GM13977 (cell line): ENCODE measurements at regions not wholly inside any gene's neighbourhood (a gene's known extent, or its start where the extent isn't known, plus 50 kb on each side); places are given as distances from the start of the nearest gene placed in this dataset.

Experiments used
- DNase-seq: peaks from one replicate; pipeline ENCODE4 v3.0.0; 2012; ENCODE audit warnings: low spot score
- in situ Hi-C: fragments of 300-500 bp; cut with MboI; formaldehyde crosslinking; loops from one replicate; pipeline ENCODE4 v1.12.0; 2022; ENCODE audit warnings: low sequenced_read_pairs, low pct_unique_long_range_greater_than_20kb, mixed read lengths, inconsistent platforms; ENCODE audit not compliant: unreplicated experiment
- TF ChIP-seq, protein P1 (sequence below): IDR thresholded peaks from 2 replicates; pipeline ENCODE4 v1.5.1; 2012; ENCODE audit warnings: mild to moderate bottlenecking, control low read depth; ENCODE audit not compliant: insufficient read depth; ENCODE audit errors: extremely low read depth, missing control alignments

DNA sequence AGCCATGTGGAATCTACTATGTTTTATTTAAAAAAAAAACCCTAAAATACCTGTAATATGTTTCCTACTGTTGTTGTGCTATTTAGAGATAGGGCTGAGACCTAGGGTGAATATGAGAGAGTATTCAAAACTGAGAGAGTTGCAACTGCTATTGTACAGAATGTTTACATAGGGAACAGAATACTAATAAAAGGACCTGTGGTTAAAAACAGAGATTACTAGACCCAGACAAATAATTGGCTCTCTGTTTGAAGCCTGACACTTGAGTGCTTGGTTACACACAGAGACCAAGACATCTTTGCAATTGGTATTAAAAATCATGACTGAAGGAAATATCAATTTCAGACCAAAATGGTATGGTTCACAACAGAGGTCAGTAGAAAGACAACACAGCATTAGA is 278.9 kb upstream of the GIMD1 start:
- in situ Hi-C loops, result no loop called here
- TF ChIP-seq, protein P1, sequence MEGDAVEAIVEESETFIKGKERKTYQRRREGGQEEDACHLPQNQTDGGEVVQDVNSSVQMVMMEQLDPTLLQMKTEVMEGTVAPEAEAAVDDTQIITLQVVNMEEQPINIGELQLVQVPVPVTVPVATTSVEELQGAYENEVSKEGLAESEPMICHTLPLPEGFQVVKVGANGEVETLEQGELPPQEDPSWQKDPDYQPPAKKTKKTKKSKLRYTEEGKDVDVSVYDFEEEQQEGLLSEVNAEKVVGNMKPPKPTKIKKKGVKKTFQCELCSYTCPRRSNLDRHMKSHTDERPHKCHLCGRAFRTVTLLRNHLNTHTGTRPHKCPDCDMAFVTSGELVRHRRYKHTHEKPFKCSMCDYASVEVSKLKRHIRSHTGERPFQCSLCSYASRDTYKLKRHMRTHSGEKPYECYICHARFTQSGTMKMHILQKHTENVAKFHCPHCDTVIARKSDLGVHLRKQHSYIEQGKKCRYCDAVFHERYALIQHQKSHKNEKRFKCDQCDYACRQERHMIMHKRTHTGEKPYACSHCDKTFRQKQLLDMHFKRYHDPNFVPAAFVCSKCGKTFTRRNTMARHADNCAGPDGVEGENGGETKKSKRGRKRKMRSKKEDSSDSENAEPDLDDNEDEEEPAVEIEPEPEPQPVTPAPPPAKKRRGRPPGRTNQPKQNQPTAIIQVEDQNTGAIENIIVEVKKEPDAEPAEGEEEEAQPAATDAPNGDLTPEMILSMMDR, result no peak
- DNase-seq, result no peak

DNA sequence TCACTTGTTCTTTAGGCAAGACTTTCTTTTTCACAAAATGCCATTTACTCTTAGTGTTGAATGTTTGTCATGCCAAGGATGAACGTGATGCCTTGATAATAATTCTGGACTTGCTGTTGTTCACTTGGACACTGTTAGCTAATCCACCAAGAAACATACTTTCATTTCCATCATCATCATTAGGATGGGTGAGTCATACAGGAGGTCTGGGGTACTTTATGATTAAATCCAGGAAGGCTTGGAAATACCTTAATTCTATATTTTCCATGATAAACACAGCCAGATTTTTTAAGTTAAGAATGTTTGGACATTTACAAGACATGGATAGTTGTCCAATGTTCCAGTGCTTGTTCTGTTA is 260.7 kb upstream of the GIMD1 start:
- in situ Hi-C loops, result no loop called here
- TF ChIP-seq, protein P1, result no peak
- DNase-seq, result no peak

DNA sequence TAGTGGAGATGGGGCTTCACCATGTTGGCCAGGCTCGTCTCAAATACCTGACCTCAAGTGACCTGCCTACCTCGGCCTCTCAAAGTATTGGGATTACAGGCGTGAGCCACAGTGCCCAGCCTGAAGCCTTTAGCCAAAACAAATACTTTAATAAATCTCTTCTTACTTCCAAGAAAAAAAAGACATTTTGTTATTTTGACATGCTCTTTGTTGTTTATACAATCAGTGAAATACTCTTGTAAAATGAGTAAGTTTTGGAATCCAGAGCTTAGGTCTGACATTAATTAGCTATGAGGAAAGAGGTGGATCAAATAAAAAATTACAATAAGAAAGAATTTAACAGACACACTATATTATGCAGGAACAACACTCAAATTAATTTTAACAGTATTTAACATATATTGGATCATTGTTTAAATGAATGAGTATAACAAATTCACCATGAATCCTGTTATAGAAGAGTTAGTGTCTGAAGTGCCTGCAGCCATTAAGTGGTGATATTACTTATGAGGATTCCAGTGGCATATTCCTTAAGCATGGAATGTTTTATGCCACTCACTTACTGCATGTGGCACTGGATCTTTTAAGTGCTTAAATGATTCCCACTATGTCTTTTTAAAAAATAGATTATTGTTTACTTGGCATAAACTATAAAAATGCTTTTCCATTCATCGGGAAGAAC is 260.1 kb upstream of the GIMD1 start:
- in situ Hi-C loops, result no loop called here
- TF ChIP-seq, protein P1, result no peak
- no peak for DNase-seq

DNA sequence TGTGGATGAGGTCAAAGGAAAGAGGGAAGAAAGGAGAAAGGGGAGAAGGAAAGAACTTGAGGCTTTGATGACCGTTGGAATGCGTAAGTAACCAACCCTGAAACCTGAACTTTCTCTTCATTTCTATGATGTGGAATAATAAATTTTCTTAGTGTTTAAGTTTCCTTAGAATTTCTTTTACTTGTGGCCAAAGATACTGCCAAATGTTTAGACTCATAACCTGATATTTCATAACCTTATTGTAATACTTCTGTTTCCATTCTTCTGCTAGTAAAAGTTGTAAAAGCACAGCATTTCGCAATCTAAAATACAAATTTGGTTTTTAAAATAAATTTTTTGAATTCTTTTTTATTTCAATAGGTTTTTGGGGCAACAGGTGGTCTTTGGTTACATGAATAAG is 258.5 kb upstream of the GIMD1 start:
- TF ChIP-seq, protein P1, result no peak
- no peak for DNase-seq
- in situ Hi-C loops, result no loop called here

DNA sequence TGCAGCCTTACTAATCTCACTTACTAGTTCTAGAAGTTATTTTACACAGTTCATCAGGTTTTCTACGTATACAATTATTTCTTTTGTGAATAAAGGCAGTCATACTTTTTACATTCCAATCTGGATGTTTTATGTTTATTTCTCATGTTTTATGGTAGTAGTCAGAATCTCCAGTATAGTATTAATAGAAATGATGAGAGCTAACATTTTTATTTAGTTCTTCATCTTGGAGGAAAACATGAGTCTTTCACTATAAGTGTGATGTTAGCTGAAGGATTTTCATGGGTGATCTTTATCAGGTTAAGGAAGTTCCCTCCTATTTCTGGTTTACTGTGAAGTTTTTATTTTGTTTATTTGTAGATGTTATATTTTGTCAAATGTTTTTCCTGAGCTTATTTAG is 256.1 kb upstream of the GIMD1 start:
- TF ChIP-seq, protein P1, result no peak
- in situ Hi-C loops, result no loop called here
- no peak for DNase-seq

DNA sequence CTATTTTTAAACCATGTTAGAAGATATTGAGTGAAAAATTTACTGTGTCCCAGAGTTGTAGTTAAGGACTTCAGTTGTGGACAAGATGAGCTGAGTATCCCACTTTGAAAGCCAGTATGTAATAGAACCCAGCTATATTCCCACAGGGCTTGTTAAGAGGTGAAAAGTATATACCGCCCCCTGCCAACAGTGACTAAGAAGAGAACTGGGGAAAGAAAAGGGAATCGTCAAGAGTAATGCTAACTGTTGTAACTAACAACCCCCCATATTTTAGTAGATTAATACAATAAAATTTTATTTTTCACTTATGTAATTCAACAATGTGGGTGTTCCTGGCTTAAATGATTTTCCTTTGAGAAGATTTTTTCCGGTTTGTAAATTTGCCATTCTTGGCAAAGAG is 250.4 kb upstream of the GIMD1 start:
- in situ Hi-C loops, result no loop called here

More for the DNA sequence above, 250.4 kb upstream of the GIMD1 start:
- no peak for DNase-seq
- TF ChIP-seq, protein P1, result no peak
